ENCODE measurements at regions not wholly inside any gene's neighbourhood (a gene's known extent, or its start where the extent isn't known, plus 50 kb on each side); places are given as distances from the start of the nearest gene placed in this dataset.

DNA sequence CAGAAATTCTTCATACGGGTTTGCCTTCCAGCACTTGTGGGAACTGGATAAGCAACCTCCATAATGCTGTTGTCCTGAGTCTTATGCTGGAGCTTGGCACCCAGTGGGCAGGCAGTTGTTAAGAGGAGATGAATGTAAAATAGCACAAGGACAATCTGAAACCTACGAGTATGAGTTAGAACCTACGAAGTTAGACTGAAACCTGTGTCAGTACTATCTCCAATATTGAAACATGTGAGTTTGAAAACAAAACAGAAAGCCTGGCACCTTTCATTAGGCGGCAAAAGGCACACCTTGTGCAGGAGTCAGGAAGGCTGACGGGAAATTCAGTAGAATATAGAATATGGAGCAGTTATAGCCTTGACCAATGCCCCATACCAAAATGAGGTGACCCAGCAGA is 489.7 kb upstream of the RGS18 start:
- TF ChIP-seq EP300 (IDR thresholded peaks at IDR 0.05) (no peak), POLR2A (IDR thresholded peaks at IDR 0.05) (no peak), POLR2AphosphoS5 (IDR thresholded peaks at IDR 0.05) (no peak)
- TF ChIP-seq, protein P1, sequence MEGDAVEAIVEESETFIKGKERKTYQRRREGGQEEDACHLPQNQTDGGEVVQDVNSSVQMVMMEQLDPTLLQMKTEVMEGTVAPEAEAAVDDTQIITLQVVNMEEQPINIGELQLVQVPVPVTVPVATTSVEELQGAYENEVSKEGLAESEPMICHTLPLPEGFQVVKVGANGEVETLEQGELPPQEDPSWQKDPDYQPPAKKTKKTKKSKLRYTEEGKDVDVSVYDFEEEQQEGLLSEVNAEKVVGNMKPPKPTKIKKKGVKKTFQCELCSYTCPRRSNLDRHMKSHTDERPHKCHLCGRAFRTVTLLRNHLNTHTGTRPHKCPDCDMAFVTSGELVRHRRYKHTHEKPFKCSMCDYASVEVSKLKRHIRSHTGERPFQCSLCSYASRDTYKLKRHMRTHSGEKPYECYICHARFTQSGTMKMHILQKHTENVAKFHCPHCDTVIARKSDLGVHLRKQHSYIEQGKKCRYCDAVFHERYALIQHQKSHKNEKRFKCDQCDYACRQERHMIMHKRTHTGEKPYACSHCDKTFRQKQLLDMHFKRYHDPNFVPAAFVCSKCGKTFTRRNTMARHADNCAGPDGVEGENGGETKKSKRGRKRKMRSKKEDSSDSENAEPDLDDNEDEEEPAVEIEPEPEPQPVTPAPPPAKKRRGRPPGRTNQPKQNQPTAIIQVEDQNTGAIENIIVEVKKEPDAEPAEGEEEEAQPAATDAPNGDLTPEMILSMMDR (IDR thresholded peaks at IDR 0.05), result no peak

All from upper lobe of left lung (tissue), 4 donors.